HG03565 (cell line): ENCODE measurements at regions not wholly inside any gene's neighbourhood (a gene's known extent, or its start where the extent isn't known, plus 50 kb on each side); places are given as distances from the start of the nearest gene placed in this dataset.

Experiments used
- ATAC-seq: cut with Tn5 transposase; IDR thresholded peaks from one replicate; pipeline ENCODE4 v1.9.1; 2021; ENCODE audit warnings: mild to moderate bottlenecking, moderate library complexity; ENCODE audit not compliant: unreplicated experiment

DNA sequence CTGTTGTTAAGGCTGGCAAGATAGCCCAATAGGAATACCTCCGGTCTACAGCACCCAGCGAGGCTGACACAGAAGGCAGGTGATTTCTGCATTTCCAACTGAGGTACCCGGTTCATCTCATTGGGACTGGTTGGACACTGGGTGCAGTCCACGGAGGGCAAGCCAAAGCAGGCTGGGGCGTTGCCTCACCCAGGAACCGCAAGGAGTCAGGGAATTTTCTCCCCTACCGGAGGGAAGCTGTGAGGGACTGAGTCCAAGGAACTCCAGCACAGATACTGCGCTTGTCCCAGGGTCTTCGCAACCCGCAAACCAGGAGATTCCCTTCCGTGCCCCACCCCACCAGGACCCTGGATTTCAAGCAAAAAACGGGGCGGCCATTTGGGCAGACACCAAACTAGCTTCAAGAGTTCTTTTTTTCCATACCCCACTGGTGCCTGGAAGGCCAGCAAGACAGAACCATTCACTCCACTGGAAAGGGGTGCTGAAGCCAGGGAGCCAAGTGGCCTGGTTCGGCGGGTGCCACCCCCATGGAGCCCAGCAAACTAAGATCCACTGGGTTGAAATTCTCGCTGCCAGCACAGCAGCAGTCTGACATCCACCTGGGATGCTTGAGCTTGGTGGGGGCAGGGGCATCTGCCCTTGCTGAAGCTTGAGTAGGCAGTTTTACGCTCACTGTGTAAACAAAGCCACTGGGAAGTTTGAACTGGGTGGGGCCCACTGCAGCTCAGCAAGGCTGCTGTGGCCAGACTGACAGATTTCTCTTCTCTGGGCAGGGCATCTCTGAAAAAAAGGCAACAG is 647.2 kb downstream of the BNC2 start:
- no peak for ATAC-seq

DNA sequence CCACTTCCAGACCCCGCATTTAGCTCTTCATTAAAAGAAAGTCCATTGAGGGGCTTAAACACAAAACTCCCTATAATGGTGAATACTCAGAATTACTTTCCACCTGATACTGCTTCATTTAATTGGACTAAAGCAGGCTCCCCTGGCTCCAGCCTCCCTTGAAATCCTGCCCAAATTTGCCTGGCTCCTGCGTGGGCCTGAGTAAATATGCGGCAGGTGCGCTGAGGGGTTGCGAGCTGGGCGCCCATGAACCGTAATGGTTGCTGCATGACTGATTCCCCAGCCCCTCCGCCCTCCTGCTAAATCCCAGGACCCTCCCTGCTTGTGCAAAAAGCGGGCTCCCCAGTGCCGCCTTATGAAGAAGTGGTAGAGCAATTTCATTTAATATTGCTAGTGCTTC is 639.7 kb downstream of the BNC2 start:
- ATAC-seq, result no peak

- ATAC-seq, result no peak
Measured at GRCh38 chr9:16236311-16236710, 634.2 kb downstream of the BNC2 start.

DNA sequence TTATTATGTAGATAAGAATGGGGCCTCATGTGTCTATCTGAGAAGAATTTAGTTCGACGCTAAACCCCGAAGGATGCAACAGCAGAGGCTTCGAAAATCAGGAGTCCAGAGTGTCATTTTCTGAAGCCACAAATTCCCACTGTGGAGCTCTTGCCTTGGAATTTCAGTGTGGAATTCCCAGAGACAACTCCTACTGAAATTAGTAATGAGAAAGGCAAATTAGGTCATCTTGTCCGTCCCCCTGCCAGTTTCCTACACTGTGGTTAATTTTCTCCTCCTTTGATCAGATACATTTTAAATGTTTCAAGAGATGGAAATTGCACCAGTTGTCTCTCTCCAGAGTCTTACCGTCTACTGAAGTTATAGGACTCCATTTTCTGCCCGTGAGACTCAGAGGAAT is 633.6 kb downstream of the BNC2 start:
- ATAC-seq, result no peak

DNA sequence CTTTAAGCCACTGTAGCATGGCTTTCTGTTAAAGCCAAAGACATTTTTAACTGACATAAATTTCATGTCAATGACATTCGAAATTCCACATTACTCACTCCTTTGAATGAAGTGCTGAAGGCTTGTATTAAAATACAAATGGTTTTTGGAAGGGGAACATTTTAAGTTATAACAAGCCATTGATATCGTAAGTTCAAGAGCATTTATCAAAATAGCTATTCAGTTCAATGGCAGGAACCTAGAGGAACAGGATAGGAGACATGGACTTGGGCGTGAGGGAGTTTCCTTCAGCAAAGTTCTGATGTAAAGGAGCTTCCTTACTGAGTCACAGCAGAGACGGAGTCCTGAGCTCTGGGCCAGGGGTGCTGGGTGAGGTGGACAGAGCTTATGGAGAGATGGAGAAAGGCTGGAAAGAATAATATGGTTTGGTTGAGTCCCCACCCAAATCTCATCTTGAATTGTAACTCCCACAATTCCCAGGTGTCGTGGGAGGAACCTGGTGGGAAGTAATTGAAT is 631.8 kb downstream of the BNC2 start:
- ATAC-seq, result no peak

DNA sequence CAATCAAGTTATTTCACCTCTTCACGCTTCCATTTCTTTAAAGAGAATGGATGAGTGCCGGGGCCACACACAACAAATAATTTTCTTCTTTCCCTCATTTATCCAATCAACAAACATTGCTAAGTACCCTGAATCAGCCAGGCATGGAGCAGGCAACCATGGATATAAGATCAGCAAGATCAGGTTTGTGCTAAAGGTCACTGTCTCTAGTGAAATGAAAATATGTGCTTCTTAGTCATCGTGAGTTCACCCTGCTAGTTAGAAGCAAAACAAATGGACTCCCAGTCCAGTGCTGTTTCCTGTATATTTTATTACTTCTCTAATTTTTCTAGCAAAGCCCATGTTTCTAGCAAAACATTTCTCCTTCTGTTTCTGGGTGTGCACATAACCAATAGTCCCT is 629.2 kb downstream of the BNC2 start:
- no peak for ATAC-seq

DNA sequence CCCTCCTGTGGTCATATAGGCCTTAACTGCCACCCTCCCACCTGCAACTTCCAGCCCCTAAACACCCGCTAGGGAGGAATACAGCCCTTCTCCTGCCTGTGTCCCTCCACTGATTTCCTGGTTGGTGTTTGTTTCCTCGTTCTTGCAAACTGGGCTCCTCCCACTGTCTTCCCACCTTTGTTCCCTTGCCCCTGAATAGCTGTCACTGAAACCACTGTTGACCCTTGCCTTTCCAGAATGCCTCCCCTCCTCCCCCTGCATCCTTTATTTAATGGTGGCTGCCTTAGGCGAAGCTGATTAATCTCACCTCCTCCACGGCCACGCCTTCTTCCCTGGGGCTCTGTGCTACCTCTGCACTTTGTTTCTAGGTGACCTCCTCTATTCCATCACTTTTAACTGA is 626.7 kb downstream of the BNC2 start:
- ATAC-seq, result no peak

- ATAC-seq, result no peak
Measured at GRCh38 chr9:16245756-16246440, 624.6 kb downstream of the BNC2 start.

GRCh38 chr9:16246785-16247184 is 623.7 kb downstream of the BNC2 start:
- ATAC-seq, result no peak

- ATAC-seq, result no peak
Measured at GRCh38 chr9:16247188-16247875, 623.1 kb downstream of the BNC2 start.

GRCh38 chr9:16248822-16249221 is 621.6 kb downstream of the BNC2 start:
- ATAC-seq, result no peak

DNA sequence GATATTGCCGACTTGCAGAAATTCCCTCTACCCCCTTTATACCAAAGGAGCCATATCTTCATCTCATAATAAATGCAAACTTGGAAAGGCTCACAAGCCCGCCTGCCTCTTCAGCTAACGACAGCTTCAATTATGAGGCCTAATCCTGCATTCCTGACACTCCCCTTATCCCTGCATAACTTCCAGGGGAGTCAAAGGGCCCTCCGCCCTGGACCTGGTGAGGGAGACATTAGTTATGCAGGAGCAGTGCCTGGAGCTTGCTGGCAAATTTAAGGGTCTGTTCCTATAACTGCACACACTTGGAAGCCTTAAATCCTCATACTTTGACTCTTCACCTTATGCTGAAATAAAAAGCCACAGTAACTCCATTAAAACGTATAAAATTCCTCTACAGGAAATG is 617.9 kb downstream of the BNC2 start:
- no peak for ATAC-seq

- ATAC-seq, result no peak
Measured at GRCh38 chr9:16254674-16255073, 615.8 kb downstream of the BNC2 start.

DNA sequence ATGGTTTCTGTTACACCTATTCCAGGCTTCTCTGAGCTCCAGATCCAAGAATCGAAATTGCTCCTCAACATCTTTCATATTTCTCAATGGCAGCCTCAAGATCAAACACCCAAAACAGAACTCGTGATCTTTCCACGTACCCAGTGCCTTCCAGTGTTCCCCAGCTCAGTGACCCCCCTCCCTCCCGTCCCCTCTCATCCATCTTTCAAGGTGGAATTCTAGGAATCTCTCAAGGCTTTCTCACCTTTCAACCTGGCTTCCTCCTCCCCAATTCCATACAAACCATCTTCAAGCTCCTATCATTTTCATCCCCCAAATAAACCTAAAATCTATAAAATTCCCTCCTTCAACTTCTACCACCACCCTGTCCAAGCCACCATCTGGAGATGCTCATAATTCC is 615.3 kb downstream of the BNC2 start:
- no peak for ATAC-seq

GRCh38 chr9:16257604-16258003 is 612.9 kb downstream of the BNC2 start:
- no peak for ATAC-seq

GRCh38 chr9:16258191-16258590 is 612.3 kb downstream of the BNC2 start:
- ATAC-seq, result no peak

- no peak for ATAC-seq
Measured at GRCh38 chr9:16258708-16259107, 611.8 kb downstream of the BNC2 start.

- no peak for ATAC-seq
Measured at GRCh38 chr9:16262477-16263261, 607.8 kb downstream of the BNC2 start.

GRCh38 chr9:16265688-16266087 is 604.8 kb downstream of the BNC2 start:
- no peak for ATAC-seq

DNA sequence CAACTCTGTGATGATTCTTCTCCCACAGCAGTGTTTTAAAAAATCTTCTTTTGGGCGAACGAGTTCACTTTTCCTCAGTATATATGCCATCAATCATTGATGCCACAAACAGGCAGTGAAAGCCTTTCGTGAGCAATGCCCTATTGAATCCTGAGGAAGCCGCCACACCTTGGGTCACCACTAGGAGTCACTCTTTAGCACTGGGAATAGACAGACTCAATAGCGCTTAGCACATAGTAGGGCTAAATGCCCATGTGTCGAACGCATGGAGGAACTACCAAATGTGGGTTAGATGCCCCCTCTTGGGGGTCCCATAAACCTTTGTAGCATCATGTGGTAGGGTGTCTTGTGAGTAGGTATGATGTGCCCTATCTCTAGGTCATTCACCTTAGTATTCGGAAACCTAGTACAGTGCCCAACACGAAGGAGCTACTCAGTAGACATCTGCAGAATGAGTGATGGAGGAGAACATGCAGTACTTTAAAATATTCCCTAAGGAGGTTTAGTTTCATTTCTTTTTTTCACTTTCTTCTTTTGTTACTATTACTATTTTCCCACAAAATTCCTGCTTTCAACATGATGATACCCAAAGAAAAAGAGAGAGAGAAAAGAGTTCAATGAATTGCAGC is 603.7 kb downstream of the BNC2 start:
- no peak for ATAC-seq
